GM19025 (cell line): ENCODE measurements at regions not wholly inside any gene's neighbourhood (a gene's known extent, or its start where the extent isn't known, plus 50 kb on each side); places are given as distances from the start of the nearest gene placed in this dataset.
"Not testable (repeated sequence)": the region's sequence is repeated elsewhere in the genome, so short reads cannot be mapped to it uniquely, and the experiment has no call there.

Experiments used
- ATAC-seq: cut with Tn5 transposase; IDR thresholded peaks from one replicate; pipeline ENCODE4 v1.9.1; 2021; ENCODE audit warnings: mild to moderate bottlenecking, low read depth, moderate library complexity; ENCODE audit not compliant: unreplicated experiment

GRCh38 chr6:44732243-44732642, 344.7 kb downstream of the CDC5L start:
- no peak for ATAC-seq

DNA sequence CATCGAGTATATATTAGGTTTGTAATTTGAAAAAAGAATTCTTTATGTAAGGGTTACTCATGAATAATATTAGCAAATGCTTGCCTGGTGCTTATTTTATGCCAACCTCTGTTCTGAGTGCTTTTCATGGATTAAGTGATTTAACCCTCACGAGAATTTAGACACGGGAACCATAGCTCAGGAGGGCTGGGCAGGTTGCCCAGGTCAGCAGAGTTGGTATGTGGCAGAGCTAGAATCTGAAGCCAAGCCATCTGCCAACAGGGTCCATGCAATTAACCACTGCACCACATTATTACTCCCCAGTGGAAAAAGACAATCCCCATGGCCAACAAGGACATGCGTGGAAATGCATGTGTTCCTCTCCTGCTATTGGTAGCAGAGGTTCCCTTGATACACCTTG, 345.6 kb downstream of the CDC5L start:
- no peak for ATAC-seq

- no peak for ATAC-seq
These were observed 346.4 kb downstream of the CDC5L start for GRCh38 chr6:44733868-44734267.

DNA sequence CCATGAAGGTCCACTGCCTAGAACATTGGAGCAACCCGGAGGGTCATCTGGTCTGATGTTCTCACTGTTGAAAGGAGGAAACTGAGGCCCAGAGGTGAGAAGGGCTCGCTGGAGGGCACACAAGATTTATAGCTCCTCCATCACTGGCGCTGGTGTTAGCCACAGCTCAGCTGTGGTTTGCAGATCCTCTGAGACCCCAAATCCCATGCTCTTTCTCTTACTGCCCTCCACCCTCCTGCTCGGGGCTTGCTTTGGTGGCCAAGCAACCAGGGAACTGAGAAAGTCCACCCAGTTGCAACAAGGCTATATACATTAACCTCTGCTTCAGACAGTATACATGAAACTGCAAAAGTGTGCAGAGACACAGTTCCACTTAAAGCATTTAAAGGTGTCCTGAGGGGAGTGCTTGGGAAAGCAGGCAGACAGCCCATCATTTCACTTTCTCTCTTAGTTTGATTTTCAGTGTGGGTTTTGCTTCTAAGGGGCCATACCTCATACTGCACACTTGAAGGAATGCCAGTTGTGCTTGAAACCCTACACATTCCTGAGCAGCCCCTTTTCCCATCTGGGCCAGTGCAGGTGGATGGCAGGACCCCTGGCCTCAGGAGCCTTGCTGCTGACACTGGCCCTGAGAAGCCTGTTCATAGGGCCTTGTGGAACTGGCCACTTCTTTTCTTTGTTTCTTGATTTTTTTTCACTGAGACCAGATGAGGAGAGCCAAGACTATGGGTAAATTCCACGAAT, 347.6 kb downstream of the CDC5L start:
- ATAC-seq: peak; percentile 7

- peak; percentile 50 for ATAC-seq
These were observed 348.1 kb downstream of the CDC5L start for GRCh38 chr6:44735630-44735963.

GRCh38 chr6:44737341-44737740, 349.8 kb downstream of the CDC5L start:
- ATAC-seq: no peak

- no peak for ATAC-seq
These were observed 350.5 kb downstream of the CDC5L start for GRCh38 chr6:44737829-44738528.

GRCh38 chr6:44738601-44739146, 351.2 kb downstream of the CDC5L start:
- ATAC-seq: peak; percentile 41

DNA sequence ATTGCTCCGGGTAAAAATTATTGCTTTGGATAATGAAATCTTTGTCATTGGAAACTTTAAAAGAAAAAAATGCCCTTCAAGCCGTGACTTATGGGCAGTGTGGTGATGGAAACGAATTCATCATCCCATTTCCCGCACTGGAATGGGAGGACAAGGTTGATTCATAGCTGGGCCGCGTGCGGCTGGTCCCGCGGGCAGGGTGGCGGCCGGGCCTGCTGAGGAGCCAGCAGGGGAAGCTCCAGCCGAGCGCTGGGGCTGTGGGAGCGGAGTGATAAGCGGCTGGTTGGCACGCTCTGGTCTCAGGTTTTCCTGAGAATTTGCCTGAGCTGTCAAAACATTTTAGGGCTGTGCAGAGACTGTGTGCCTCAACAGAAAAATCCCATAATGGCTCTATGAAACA, 351.7 kb downstream of the CDC5L start:
- ATAC-seq: no peak

DNA sequence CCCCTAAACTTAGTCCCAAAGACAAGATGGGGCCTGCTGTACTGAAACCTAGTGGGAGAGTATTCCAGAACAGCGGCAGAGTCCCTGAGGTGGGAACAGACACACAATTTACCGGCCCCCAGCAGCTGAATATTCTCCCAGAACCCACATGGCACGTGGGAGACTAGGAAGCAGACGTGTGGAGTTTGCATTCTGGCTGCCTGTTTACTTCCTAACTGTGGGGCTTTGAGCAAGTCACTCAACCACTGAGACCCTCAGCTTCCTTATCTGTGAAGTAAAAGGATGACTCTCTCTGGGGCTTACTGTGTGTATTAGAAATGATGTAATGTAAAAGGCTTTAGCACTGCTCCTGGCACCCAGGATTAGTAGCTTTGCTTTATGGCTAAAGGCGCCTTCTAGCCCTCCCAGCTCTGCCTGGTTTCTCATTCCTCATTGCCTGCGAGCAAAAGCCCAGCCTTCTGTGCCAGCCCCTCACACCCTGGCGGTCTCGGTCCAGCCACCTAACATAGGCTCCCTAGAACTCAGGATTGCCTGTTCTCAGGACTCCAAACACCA, 353.1 kb downstream of the CDC5L start:
- ATAC-seq: no peak

DNA sequence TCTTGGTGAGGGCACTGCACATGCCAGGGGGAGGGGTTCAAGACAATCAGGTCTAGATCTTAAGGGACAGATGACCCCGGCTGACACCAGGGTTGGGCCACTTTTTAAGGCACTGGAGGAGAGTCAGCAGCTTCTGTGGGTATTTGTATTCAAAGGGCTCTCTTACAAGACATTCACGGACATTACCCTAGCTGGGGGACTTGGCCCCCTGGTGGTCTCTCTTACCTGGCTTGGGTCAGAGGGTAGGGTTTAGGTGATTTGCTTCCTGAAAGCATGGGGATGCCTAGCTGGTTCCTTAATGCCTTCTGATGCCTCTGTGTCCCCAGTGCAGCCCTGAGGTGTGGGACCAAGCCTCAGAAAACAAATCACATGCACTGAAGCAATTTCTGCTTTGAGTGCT, 354.7 kb downstream of the CDC5L start:
- no peak for ATAC-seq

DNA sequence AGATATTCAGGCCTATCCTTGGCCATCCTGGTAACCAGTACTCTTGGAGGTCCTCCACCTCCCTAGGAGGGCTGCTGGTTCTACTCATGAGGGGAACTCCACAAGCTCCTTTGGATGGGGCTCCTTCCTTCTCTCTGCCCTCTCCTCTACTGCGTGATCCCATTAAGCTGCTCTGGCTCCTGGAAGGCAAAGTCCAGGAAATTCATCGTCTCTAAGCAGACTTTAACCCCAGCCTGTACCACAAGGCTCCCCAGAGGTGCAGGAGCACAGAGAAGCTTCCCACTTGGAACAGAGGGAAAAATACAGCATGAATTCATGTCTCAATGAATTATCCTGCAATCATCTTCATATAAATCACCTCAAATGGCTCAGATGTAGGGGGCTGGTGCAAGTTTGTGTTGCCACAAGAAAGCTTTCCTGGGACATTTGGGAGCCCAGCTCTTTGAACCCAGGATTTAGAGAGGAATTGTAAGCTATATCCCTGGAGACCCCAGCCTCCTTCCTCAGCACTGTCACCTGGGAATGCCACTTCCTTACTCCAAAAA, 355.4 kb downstream of the CDC5L start:
- ATAC-seq: no peak

DNA sequence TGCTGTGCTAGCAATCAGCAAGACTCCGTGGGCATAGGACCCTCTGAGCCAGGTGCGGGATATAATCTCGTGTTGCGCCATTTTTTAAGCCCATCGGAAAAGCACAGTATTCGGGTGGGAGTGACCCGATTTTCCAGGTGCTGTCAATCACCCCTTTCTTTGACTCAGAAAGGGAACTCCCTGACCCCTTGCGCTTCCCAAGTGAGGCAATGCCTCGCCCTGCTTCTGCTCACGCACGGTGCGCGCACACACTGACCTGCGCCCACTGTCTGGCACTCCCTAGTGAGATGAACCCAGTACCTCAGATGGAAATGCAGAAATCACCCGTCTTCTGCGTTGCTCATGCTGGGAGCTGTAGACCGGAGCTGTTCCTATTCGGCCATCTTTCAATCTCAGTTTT, 372.6 kb downstream of the CDC5L start:
- not testable (repeated sequence) for ATAC-seq

- ATAC-seq: no peak
These were observed 373.5 kb downstream of the CDC5L start for GRCh38 chr6:44761046-44761445.

GRCh38 chr6:44762496-44762895, 375.0 kb downstream of the CDC5L start:
- no peak for ATAC-seq

- ATAC-seq: no peak
These were observed 384.3 kb downstream of the CDC5L start for GRCh38 chr6:44771647-44772415.

GRCh38 chr6:44772838-44773237, 385.3 kb downstream of the CDC5L start:
- no peak for ATAC-seq

- no peak for ATAC-seq
These were observed 387.6 kb downstream of the CDC5L start for GRCh38 chr6:44775121-44775520.

DNA sequence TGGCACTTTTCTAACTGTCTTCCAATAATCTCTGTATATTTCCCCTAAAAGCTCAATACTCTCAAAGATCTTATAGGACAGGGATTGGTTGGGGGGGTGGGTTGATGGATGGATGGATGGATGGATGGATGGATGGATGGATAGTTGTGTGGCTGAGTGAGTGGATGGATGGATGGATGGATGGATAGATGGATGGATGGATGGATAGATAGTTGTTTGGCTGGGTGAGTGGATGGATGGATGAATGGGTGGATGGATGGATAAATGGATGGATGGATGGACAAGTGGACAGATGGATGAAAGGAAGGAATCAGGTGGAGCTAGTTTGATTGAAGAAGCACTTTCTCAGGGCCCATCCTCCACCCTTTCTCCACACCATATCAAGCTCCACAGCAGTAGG, 388.8 kb downstream of the CDC5L start:
- ATAC-seq: no peak

DNA sequence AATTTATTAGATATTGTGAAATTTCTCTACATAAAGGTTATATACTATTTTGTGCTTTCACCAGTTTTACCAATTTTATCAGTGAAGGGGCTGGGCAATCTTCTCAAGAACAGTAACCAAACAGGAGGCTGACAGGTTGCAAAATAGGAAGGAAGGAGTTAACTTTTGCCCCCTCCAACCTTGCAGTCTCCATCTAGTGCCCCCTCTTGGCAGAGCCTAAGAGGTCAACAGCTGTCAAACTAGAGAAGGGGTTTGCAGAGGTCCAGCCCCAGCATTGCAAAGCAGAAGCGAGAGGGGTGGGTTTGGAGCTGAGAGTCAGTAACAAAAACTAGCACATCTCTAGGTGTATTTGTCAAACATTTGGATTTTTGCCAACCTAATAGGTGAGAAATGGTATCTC, 391.0 kb downstream of the CDC5L start:
- no peak for ATAC-seq
